Fibroblast of lung (primary cell): ENCODE measurements at regions not wholly inside any gene's neighbourhood (a gene's known extent, or its start where the extent isn't known, plus 50 kb on each side); places are given as distances from the start of the nearest gene placed in this dataset.

Experiments
- CTCF ChIP-seq, 2 donors: IDR thresholded peaks in 1 of 2; conservative IDR thresholded peaks in 1 of 2; 1 replicate in 1 of 2; 2 replicates in 1 of 2; pipeline ENCODE4 v1.5.1; 2011 to 2012; ENCODE audit warnings: low read length in 2 of 2, control low read depth in 1 of 2, inconsistent platforms in 1 of 2, low read depth in 1 of 2, mild to moderate bottlenecking in 1 of 2
- EZH2 ChIP-seq: IDR thresholded peaks from 2 replicates; pipeline ENCODE4 v1.5.1; 2012; ENCODE audit warnings: low read length, control low read depth, mild to moderate bottlenecking; ENCODE audit errors: missing control alignments

- no peak for TF ChIP-seq CTCF (conservative IDR thresholded peaks at IDR 0.05 in 1 of 2, IDR thresholded peaks at IDR 0.05 in 1 of 2; ENCODE audit: low read depth in 1 of 2, low read length in 2 of 2)
- no peak for TF ChIP-seq EZH2
These were observed 463.2 kb downstream of the KLF12 start for GRCh38 chr13:73671011-73671410.
